Activated T-helper 2 cell treated with anti-CD3 and anti-CD28 coated beads, Interferon-gamma antibody, Interleukin-2, Interleukin-4, amounts not matched to agents 10 μg/mL and 5 μg/mL and 100 μg/mL, durations not matched to agents 14 hours and 24 hours and 36 hours (primary cell): ENCODE measurements at regions not wholly inside any gene's neighbourhood (a gene's known extent, or its start where the extent isn't known, plus 50 kb on each side); places are given as distances from the start of the nearest gene placed in this dataset.

Source experiments
- DNase-seq: peaks from one replicate; pipeline ENCODE4 v3.0.0; 2021; ENCODE audit warnings: low spot score
- H3K27ac Mint-ChIP-seq: one replicate; pipeline ENCODE4 v1.8.0; 2021; ENCODE audit warnings: mixed read lengths
- H3K27me3 Mint-ChIP-seq: one replicate; pipeline ENCODE4 v1.8.0; 2021; ENCODE audit warnings: low read depth, mixed read lengths
- H3K36me3 Mint-ChIP-seq: one replicate; pipeline ENCODE4 v1.8.0; 2021; ENCODE audit warnings: low read depth, mixed read lengths
- H3K4me1 Mint-ChIP-seq: one replicate; pipeline ENCODE4 v1.8.0; 2021; ENCODE audit warnings: low read depth, mixed read lengths
- H3K4me3 Mint-ChIP-seq: one replicate; pipeline ENCODE4 v1.8.0; 2021; ENCODE audit warnings: low read depth, mild to moderate bottlenecking, moderate library complexity, mixed read lengths
- H3K9me3 Mint-ChIP-seq: one replicate; pipeline ENCODE4 v1.8.0; 2021; ENCODE audit warnings: mixed read lengths
- intact Hi-C: fragments of 100-400 bp; cut with micrococcal nuclease; formaldehyde crosslinking; loops from one replicate; pipeline ENCODE4 v1.15.1; 2023

DNA sequence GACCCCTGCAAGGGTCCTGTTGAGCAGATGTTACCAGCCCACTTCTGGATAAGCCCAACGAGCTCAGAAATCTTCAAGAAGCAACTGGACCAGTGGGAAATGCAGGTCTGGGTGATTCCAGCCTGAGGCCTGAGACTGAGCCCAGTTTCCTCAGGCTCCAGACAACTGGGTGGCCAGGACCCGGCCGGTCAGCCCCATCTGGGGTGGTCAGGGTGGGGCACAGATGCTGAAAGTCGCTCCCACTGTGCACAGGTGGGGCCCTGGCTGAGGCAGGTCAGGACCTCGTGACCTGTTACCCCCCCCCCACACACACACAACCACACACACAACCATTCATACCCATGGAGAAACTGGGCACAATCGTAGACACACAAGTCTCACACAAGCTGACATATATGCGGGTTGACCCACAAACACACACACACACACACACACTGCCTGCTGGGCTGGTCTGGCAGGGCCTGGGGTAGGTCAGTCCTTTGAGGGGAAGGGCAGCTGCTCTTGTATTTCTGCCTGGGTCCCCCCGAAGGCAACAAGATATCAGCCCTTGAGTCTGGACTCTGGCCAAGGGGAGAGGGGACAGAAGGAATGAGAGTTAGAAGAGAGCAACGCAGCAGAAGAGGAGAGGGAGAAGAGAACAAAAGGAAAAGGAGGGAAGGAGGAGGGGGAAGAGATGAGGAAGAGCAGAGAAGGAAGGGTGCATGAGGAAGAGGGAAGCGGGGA, 99.0 kb upstream of the CDH5 start:
- intact Hi-C loops, result no loop called here

DNA sequence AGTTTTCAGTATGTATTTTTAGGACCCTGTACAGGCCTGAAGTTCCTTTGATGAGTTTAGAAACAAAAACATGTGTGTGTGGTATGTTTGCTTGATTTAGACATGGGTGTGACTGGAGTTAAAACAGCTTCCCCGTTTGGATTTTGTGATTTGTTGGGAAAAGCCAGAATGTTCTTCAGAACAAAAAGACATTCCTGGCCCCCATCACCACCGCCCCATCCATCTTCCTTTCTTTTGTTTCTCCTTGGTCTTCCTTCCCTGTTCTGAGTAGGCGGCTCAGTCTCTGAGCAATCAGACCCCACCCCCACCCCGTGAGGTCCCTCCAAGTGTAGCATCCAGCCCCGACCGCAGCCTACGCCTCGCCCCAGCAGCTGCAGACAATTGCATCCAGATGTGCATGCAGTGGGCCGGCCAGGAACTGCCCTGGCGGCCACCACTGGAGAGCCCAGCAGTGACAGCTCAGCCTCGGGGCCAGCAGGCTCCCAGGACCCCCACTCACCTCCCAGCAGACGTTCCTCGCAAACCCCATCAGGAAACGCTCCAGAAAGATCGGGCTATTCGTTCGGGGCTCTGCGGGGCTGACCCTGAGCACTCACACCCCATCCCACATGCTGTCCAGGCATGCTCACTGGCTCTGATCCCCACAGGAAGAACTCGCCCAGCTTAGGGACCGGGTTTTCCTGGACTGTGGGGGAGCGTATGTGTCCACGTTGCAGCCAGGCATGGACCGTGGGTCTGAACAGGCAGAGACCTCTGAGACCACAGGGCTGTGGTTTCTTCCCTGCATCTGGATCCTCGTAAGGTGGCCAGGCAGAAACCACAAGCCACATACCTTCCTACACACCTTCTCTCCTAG, 99.8 kb upstream of the CDH5 start:
- Mint-ChIP-seq H3K4me1 (no peaks in the 10 kb centered on the region), H3K4me3 (no peak overlapping the region), H3K27me3 (peaks cover 27% of the 10 kb centered on the region), H3K36me3 (no peaks in the 10 kb centered on the region), H3K9me3 (no peaks in the 10 kb centered on the region), H3K27ac (no peak overlapping the region)
- no peak for DNase-seq
- intact Hi-C loops, result no loop called here

More for the DNA sequence above, 99.0 kb upstream of the CDH5 start:
- Mint-ChIP-seq H3K4me1 (no peaks in the 10 kb centered on the region), H3K36me3 (no peaks in the 10 kb centered on the region), H3K27me3 (peaks cover 27% of the 10 kb centered on the region), H3K9me3 (no peaks in the 10 kb centered on the region), H3K4me3 (no peak overlapping the region), H3K27ac (no peak overlapping the region)
- DNase-seq, result no peak

DNA sequence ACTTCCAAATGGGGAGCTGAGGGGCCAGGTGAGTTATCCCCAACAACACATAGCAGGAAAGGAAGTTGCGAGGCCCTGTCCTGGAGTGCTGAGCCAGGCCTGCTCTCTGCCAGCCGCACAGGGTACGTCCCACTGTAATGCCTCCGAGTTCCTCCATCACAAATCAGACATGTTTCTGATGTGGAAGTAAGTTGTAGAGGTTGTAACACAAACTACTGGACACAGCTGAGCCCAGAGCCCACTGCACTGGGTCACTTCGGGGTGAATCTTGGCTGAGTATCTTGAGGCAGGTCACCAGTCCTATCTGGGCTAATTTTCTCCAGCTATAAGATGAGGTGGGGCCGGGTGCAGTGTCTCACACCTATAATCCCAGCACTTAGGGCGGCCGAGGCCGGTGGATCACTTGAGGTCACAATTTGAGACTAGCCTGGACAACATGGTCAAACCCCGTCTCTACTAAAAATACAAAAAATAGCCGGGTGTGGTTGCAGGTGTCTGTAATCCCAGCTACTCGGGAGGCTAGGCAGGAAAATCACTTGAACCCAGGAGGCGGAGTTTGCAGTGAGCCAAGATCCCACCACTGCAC, 100.8 kb upstream of the CDH5 start:
- intact Hi-C loops, result no loop called here
- H3K36me3 Mint-ChIP-seq, result no peaks in the 10 kb centered on the region
- no peaks in the 10 kb centered on the region for H3K4me1 Mint-ChIP-seq
- no peak for DNase-seq
- H3K9me3 Mint-ChIP-seq, result no peaks in the 10 kb centered on the region
- no peak overlapping the region for H3K4me3 Mint-ChIP-seq
- no peak overlapping the region for H3K27ac Mint-ChIP-seq
- peaks cover 22% of the 10 kb centered on the region for H3K27me3 Mint-ChIP-seq

DNA sequence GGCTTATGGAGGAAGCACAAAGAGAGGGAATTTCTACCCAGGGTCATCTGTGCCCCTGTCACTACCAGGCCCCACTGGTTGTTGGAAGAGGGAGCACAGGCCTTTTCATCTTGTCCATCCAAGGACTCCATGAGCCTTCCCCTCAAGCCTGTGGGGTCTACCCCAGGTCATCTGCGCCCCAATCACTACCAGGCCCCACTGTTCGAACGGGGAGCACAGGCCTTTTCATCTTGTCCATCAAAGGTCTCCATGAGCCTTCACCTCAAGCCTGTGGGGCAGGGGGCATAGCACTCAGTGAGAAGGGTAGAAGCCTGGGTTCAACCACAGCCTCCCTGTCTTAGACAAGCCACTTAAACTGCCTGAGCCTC, 101.5 kb upstream of the CDH5 start:
- no peak for DNase-seq
- Mint-ChIP-seq H3K27ac (no peak overlapping the region), H3K27me3 (peaks cover 22% of the 10 kb centered on the region), H3K4me3 (no peak overlapping the region), H3K9me3 (no peaks in the 10 kb centered on the region), H3K4me1 (no peaks in the 10 kb centered on the region), H3K36me3 (no peaks in the 10 kb centered on the region)
- intact Hi-C loops, result no loop called here

DNA sequence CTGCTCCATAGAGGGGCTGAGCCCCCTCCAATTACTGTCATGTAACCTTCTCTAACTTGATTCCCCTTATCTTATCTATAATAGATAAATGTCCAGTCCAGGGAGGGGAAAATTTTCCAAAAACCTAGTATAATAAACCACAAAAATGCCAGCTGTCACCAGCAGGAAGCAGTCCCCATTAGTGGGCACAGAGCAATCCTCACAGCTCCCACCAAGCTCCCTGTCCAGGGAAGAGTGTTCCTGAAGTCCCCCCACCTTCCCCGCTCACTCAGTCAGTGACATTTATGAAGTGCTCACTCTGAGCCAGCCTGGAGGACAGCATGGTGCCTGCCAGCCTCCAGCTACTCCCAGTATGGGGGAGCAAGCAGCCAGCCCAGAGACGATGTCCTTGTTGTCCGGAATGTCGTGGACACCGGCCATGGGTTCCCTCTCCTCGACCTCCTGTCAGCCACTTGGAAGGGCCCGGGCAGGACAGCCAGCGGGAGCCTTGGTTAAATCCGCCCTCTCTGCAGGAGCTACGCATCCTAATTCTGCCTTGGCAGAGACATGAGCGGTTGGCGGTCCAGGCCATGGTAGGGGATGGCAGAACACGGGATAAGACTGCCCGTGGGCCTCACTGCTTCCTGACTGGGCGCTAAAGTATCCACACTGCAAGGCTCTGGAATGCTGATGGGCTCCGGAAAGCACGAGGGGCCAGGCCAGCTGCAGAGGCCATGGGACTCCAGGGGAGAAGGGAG, 102.0 kb upstream of the CDH5 start:
- intact Hi-C loops, result no loop called here
- Mint-ChIP-seq H3K27ac (no peak overlapping the region), H3K27me3 (peaks cover 21% of the 10 kb centered on the region), H3K9me3 (no peaks in the 10 kb centered on the region), H3K4me1 (no peaks in the 10 kb centered on the region), H3K4me3 (no peak overlapping the region), H3K36me3 (no peaks in the 10 kb centered on the region)
- DNase-seq, result no peak

DNA sequence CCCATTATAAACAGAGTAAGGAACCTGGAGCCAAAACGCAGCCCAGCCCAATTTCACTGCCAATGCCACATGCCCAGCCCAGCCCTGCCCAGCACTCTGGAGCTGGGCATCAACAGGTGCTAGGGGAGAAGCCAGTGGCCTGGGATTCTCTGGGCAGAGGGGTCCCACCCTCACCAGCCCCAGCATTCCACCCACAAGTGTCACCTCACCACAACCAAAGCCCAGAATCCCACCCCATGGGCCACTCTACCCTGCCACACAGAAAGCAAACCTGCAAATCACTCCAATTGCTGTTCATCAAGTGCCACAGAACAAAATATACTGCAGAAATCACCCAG, 102.5 kb upstream of the CDH5 start:
- no peaks in the 10 kb centered on the region for H3K4me1 Mint-ChIP-seq
- no peaks in the 10 kb centered on the region for H3K36me3 Mint-ChIP-seq
- DNase-seq, result no peak
- no peak overlapping the region for H3K4me3 Mint-ChIP-seq
- H3K9me3 Mint-ChIP-seq, result no peaks in the 10 kb centered on the region
- H3K27ac Mint-ChIP-seq, result no peak overlapping the region
- intact Hi-C loops, result no loop called here
- H3K27me3 Mint-ChIP-seq, result peaks cover 18% of the 10 kb centered on the region

DNA sequence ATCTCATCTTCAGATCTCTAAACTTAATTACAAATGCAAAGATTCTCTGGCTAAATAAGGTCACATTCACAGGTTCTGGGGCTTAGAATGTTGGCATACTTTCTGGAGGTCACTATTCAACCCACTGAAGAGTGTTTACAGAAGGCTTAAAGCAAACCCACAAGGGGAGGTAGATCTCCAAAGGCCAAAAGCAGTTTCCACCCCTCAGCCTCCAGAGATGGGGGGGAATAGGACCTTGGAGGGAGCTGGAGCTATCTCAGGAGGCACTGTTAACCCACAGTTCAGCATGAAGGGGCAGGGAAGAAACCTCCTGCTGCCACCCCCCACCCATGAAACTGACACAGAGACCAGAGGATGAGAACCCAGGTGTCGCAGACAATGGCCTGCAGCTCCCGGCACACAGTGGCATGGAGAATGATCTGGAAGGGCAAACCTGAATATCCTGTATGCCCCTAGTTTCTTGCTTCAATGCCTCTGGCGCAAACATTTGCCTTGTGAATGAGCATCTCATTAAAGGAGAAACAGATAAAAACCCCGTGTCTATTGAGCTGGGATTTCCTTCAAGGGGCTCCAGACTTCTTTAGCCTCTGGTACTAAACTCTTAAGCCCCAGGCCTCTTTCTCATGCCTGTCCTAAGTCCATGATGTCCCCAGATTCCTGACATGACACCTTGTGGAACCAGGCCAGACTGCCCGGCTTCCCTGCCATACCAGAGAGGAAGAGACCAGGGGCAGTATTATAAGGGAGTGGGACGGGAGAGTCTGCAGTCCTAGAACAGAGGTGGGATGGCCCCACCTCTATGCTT, 103.1 kb upstream of the CDH5 start:
- no peaks in the 10 kb centered on the region for H3K36me3 Mint-ChIP-seq
- intact Hi-C loops, result no loop called here
- no peaks in the 10 kb centered on the region for H3K9me3 Mint-ChIP-seq
- DNase-seq, result no peak
- peaks cover 17% of the 10 kb centered on the region for H3K27me3 Mint-ChIP-seq
- no peak overlapping the region for H3K4me3 Mint-ChIP-seq
- H3K4me1 Mint-ChIP-seq, result no peaks in the 10 kb centered on the region
- no peak overlapping the region for H3K27ac Mint-ChIP-seq

DNA sequence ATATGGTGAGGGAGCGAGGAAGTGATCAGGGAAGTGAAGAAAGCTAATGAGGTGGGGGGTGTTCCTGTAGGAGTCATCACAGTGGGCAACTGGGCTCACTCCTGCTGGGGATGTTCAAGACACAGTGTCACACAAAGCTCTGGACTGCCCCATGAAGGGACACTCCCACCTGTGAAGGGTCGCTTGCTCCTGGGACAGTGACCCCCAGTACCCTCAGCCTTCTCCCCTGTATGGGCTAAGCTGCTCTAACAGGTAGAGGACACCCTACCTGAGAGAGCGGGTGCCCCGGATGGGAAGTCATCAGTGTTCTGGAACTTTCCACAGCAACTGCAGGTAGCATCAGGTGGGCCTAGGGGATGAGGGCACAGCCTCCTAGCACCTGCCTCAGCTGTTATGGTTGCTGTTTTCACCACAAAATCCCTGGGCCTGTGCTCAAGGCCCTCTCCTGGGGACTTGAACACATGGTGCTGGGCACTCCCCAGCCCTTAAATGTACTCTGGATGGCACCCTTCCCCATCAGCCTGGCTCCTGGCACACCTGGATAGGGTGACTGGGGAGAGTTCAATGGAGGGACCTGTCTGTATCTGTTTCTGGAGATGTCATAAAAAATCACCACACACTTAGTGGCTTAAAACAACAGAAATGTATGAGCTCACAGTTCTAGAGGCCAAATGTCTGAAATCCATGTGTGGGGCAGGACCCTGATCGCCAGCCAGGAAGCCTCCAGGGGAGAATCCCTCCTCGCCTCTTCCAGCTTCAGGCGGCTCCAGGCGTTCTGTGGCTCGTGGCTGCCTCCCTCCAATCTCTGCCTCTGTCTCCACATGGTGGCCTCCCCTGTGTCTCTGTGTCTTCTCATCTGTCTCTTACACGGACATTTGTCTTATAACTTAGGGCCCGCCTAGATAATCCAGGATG, 104.0 kb upstream of the CDH5 start:
- Mint-ChIP-seq H3K9me3 (no peaks in the 10 kb centered on the region), H3K4me1 (no peaks in the 10 kb centered on the region), H3K27me3 (peaks cover 11% of the 10 kb centered on the region), H3K27ac (no peak overlapping the region), H3K36me3 (no peaks in the 10 kb centered on the region), H3K4me3 (no peak overlapping the region)
- intact Hi-C loops, result no loop called here
- no peak for DNase-seq

DNA sequence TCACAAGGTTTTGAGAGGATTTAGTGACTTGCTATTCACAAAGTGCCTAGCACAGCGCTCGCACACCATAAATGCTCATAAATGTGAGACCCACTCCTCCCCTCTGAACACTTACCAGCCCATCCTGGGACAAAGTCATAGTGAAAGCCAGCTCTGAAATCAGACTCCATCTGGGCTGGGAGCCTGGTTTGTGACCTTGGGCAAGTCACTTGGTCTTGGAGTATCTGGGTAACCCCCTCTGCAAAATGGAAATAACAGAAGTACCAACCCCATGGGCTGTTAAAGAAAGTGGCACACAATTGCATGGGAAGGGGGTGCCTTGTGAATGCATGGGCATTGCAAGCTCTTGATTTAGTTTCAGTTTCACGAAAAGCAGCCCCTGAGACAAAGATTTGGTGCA, 104.7 kb upstream of the CDH5 start:
- no peak for DNase-seq
- no peak overlapping the region for H3K27ac Mint-ChIP-seq
- H3K27me3 Mint-ChIP-seq, result peaks cover 11% of the 10 kb centered on the region
- intact Hi-C loops, result no loop called here
- no peak overlapping the region for H3K4me3 Mint-ChIP-seq
- H3K9me3 Mint-ChIP-seq, result no peaks in the 10 kb centered on the region
- H3K36me3 Mint-ChIP-seq, result no peaks in the 10 kb centered on the region
- H3K4me1 Mint-ChIP-seq, result no peaks in the 10 kb centered on the region

DNA sequence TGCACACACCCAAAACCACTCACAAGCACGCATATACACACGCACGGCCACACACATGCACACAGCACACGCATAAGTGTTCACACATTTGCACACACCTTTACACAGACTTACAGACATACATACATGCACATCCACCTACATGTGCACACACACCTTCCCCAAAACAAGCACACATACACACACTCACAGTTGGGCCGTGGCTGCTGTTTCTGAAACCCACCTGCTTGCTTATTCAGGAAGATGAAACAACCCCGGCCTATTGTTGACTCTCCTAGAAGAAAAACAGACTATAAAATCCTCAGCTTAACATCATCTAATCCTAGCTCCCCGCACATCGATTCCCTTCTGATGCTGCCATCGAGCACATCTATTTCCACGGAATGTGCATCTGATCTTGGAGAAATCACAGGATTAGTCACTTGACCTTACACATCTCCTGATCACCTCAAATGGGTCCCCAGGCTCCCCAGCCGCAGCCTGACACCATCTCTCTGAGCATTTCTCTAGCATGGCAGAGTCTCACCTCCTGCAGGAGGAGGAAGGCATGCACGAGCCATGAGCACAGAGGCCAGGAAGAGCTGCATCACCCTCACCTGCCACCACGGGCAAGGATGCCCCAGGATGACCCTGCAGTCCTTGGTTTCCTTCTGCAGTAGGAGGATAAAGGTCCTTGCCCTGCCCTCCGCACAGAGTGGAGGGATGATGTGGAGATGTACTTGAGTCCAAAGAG, 105.8 kb upstream of the CDH5 start:
- intact Hi-C loops, result no loop called here
- Mint-ChIP-seq H3K36me3 (no peaks in the 10 kb centered on the region), H3K4me3 (no peak overlapping the region), H3K27me3 (peaks cover 3% of the 10 kb centered on the region), H3K9me3 (no peaks in the 10 kb centered on the region), H3K4me1 (no peaks in the 10 kb centered on the region), H3K27ac (no peak overlapping the region)
- DNase-seq, result no peak
